ENCODE measurements at regions not wholly inside any gene's neighbourhood (a gene's known extent, or its start where the extent isn't known, plus 50 kb on each side); places are given as distances from the start of the nearest gene placed in this dataset.

GRCh38 chr3:184659797-184660301 is 52.0 kb downstream of the MAGEF1 start:
- no peak for DNase-seq (ENCODE audit: low read depth)

GRCh38 chr3:184658223-184658928 is 53.5 kb downstream of the MAGEF1 start:
- DNase-seq (ENCODE audit: low read depth), result no peak

- DNase-seq (ENCODE audit: low read depth), result peak; percentile 21
Observed at GRCh38 chr3:184656829-184657681, 54.8 kb downstream of the MAGEF1 start.

GRCh38 chr3:184656458-184656828 is 55.4 kb downstream of the MAGEF1 start:
- DNase-seq (ENCODE audit: low read depth), result no peak

- DNase-seq (ENCODE audit: low read depth), result no peak
Observed at GRCh38 chr3:184655597-184655996, 56.3 kb downstream of the MAGEF1 start.

GRCh38 chr3:184654375-184654774 is 57.5 kb downstream of the MAGEF1 start:
- DNase-seq (ENCODE audit: low read depth), result no peak

GRCh38 chr3:184652465-184652864 is 59.4 kb downstream of the MAGEF1 start:
- no peak for DNase-seq (ENCODE audit: low read depth)

- no peak for DNase-seq (ENCODE audit: low read depth)
Observed at GRCh38 chr3:184651904-184652303, 60.0 kb downstream of the MAGEF1 start.

GRCh38 chr3:184648636-184649035 is 63.2 kb downstream of the MAGEF1 start:
- no peak for DNase-seq (ENCODE audit: low read depth)

GRCh38 chr3:184647405-184647936 is 64.4 kb downstream of the MAGEF1 start:
- DNase-seq (ENCODE audit: low read depth), result no peak

GRCh38 chr3:184645336-184645735 is 66.5 kb downstream of the MAGEF1 start:
- no peak for DNase-seq (ENCODE audit: low read depth)

GRCh38 chr3:184643442-184643841 is 68.4 kb downstream of the MAGEF1 start:
- no peak for DNase-seq (ENCODE audit: low read depth)

GRCh38 chr3:184642631-184643285 is 69.1 kb downstream of the MAGEF1 start:
- DNase-seq (ENCODE audit: low read depth), result no peak

- no peak for DNase-seq (ENCODE audit: low read depth)
Observed at GRCh38 chr3:184641430-184641829, 70.4 kb downstream of the MAGEF1 start.

GRCh38 chr3:184639351-184639750 is 72.5 kb downstream of the MAGEF1 start:
- DNase-seq (ENCODE audit: low read depth), result no peak

GRCh38 chr3:184637705-184638104 is 74.2 kb downstream of the MAGEF1 start:
- DNase-seq (ENCODE audit: low read depth), result no peak

- peak; percentile 31 for DNase-seq (ENCODE audit: low read depth)
Observed at GRCh38 chr3:184636741-184637316, 75.0 kb downstream of the MAGEF1 start.

GRCh38 chr3:184635774-184636173 is 74.2 kb downstream of the EPHB3 start:
- DNase-seq (ENCODE audit: low read depth), result no peak

GRCh38 chr3:184635126-184635525 is 73.5 kb downstream of the EPHB3 start:
- DNase-seq (ENCODE audit: low read depth), result no peak

- DNase-seq (ENCODE audit: low read depth), result no peak
Observed at GRCh38 chr3:184633237-184633579, 71.6 kb downstream of the EPHB3 start.

GRCh38 chr3:184632551-184633236 is 71.1 kb downstream of the EPHB3 start:
- no peak for DNase-seq (ENCODE audit: low read depth)
